ENCODE measurements at regions not wholly inside any gene's neighbourhood (a gene's known extent, or its start where the extent isn't known, plus 50 kb on each side); places are given as distances from the start of the nearest gene placed in this dataset.
"Not testable (repeated sequence)": the region's sequence is repeated elsewhere in the genome, so short reads cannot be mapped to it uniquely, and the experiment has no call there.

DNA sequence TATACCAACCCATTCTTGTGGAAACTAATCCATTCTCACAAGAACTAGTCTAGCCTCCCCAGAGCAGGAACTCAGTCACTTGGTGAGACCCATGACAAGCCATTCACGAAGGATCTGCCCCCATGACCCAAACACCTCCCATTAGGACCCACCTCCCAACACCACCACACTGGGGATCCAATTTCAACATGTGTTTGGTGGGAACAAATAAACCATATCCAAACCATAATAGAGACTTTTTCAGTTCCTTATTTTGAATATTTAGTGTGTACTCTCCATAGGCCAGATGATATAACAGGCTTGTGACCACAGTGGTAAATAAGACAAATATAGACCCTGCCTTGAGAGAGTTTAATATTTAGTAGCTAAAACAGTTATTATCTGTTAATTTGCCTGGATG, 227.5 kb upstream of the SERP2 start:
- Histone ChIP-seq H3K9me3 (replicated peaks; ENCODE audit: control insufficient read depth, low read depth, low read length) (no peaks in the 10 kb centered on the region), H3K27me3 (ENCODE audit: control insufficient read depth, insufficient read depth, low read length) (no peaks in the 10 kb centered on the region), H3K4me3 (ENCODE audit: low read length) (no peak overlapping the region), H3K27ac (ENCODE audit: low read length) (no peak overlapping the region), H3K36me3 (ENCODE audit: control insufficient read depth, insufficient read depth, low read length) (no peaks in the 10 kb centered on the region), H3K4me1 (ENCODE audit: control insufficient read depth, insufficient read depth, low read length) (peaks cover 13% of the 10 kb centered on the region)
- 50% methylated on average over 1 of the region's 1 CpG for WGBS (ENCODE audit: insufficient coverage)
- DNase-seq, result no peak

DNA sequence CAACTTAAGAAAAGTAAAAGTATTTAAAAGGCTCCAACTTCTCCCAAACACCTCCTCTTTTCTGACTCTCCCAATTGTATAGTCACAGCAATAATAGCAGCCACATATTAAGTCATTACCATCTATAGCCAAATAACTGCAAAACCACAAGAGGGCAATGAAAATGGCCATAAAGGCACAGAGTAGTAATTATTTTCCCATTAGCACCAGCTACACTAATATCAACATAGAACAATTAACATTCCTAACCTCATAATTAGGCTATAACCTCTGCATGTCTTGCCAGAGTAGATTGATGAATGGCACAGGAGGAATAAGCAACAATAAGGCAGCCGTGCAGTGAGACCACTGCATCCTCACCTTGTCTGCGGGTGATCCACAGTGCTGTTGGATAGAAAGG, 226.4 kb upstream of the SERP2 start:
- no peaks in the 10 kb centered on the region for H3K36me3 ChIP-seq (ENCODE audit: control insufficient read depth, insufficient read depth, low read length)
- WGBS (ENCODE audit: insufficient coverage), result 71% methylated on average over 2 of the region's 2 CpGs
- H3K4me3 ChIP-seq (ENCODE audit: low read length), result no peak overlapping the region
- no peak for DNase-seq
- H3K27ac ChIP-seq (ENCODE audit: low read length), result no peak overlapping the region
- H3K4me1 ChIP-seq (ENCODE audit: control insufficient read depth, insufficient read depth, low read length), result peaks cover 7% of the 10 kb centered on the region
- H3K9me3 ChIP-seq (replicated peaks; ENCODE audit: control insufficient read depth, low read depth, low read length), result no peaks in the 10 kb centered on the region
- H3K27me3 ChIP-seq (ENCODE audit: control insufficient read depth, insufficient read depth, low read length), result no peaks in the 10 kb centered on the region

DNA sequence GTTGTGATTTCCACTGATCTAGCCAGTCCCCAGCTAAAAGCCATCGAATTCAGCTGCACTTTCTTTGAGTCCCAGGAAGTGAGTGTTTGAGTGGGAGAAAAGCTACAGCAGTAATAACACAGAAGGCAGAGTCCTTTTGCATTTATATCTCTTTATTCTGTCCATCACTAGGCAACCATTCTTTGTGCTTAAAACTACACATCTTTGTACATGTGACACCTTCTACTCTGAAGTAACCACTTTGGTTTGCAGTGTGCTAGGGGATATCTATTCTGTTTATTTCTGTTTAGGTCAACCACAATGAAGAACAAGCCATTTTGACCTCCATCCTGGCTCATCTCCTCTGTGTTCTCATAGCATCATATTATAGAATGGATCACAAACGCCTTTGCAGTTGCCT, 226.0 kb upstream of the SERP2 start:
- Histone ChIP-seq H3K36me3 (ENCODE audit: control insufficient read depth, insufficient read depth, low read length) (no peaks in the 10 kb centered on the region), H3K27ac (ENCODE audit: low read length) (no peak overlapping the region), H3K4me1 (ENCODE audit: control insufficient read depth, insufficient read depth, low read length) (peaks cover 7% of the 10 kb centered on the region), H3K9me3 (replicated peaks; ENCODE audit: control insufficient read depth, low read depth, low read length) (no peaks in the 10 kb centered on the region), H3K27me3 (ENCODE audit: control insufficient read depth, insufficient read depth, low read length) (no peaks in the 10 kb centered on the region), H3K4me3 (ENCODE audit: low read length) (no peak overlapping the region)
- no peak for DNase-seq
- WGBS (ENCODE audit: insufficient coverage), result 100% methylated on average over 1 of the region's 2 CpGs

DNA sequence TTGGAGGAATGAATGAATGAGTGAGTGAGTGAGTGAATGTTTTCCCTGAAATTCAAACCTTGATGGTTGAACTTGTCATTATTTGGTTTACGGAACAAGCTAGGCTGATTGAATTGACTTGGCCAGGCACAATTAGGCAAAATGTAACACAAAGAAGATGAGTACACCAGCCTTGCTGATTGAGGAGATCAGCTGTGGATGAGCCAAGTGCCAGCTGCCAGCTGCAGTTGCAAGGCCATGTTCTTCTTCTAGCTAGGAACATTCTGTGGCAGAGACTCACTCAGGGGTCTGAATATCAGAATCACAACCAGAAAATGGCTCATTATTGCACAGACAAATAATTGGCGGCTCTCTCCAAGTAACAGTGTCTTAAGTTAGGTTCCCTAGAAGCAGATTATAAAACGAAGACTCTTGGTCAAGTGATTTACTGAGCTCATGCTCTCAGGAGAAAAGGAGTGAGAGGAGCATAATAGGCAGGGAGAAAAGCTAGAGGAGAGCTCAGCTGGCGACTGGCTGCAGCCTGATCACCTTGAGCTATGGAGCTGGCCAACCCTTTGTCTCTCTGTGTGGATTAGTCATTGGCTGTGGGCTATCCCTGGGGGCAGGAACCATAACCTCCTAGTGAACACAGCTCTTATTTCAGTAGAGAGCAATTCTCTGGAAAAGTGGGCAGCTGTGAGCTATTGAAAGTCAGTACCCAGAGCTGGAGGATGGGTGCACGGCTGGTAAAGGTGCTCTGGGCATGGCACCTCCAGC, 225.3 kb upstream of the SERP2 start:
- H3K4me1 ChIP-seq (ENCODE audit: control insufficient read depth, insufficient read depth, low read length), result peaks cover 7% of the 10 kb centered on the region
- peak overlapping the region; percentile 45 for H3K27ac ChIP-seq (ENCODE audit: low read length)
- 43% methylated on average over 3 of the region's 5 CpGs for WGBS (ENCODE audit: insufficient coverage)
- no peaks in the 10 kb centered on the region for H3K9me3 ChIP-seq (replicated peaks; ENCODE audit: control insufficient read depth, low read depth, low read length)
- no peaks in the 10 kb centered on the region for H3K36me3 ChIP-seq (ENCODE audit: control insufficient read depth, insufficient read depth, low read length)
- H3K4me3 ChIP-seq (ENCODE audit: low read length), result no peak overlapping the region
- DNase-seq, result peak; percentile 46
- no peaks in the 10 kb centered on the region for H3K27me3 ChIP-seq (ENCODE audit: control insufficient read depth, insufficient read depth, low read length)

DNA sequence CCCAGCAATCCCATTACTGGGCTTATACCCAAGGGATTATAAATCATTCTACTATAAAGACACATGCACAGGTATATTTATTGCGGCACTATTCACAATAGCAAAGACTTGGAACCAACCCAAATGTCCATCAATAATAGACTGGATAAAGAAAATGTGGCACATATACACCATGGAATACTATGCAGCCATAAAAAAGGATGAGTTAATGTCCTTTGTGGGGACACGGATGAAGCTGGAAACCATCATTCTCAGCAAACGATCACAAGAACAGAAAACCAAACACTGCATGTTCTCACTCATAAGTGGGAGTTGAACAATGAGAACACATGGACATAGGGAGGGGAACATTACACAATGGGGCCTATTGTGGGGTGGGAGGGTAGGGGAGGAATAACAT, 224.4 kb upstream of the SERP2 start:
- H3K9me3 ChIP-seq (replicated peaks; ENCODE audit: control insufficient read depth, low read depth, low read length); H3K27me3 ChIP-seq (ENCODE audit: control insufficient read depth, insufficient read depth, low read length); DNase-seq; H3K27ac ChIP-seq (ENCODE audit: low read length); H3K4me1 ChIP-seq (ENCODE audit: control insufficient read depth, insufficient read depth, low read length); H3K36me3 ChIP-seq (ENCODE audit: control insufficient read depth, insufficient read depth, low read length); H3K4me3 ChIP-seq (ENCODE audit: low read length): not testable (repeated sequence)
- WGBS (ENCODE audit: insufficient coverage), result no CpG with 5 or more reads among the region's 3 CpGs

DNA sequence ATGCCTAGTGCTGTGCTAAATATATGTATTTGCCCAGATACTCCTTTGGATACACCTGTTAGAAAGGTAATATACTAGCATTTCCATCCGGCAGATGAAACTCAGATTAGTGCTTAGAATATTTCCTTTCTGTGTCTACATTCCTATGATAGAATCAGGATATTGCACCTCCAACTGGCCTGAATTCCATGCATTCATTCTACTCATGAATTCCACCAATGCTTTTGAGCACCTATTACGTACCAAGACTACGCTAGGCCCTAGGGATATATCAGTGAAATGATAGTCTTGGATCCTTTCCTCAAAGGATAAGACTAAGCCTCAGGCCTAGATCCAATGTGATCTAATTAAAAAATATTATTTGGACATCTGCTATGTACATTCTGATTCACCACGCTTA, 223.8 kb upstream of the SERP2 start:
- H3K36me3 ChIP-seq (ENCODE audit: control insufficient read depth, insufficient read depth, low read length), result no peaks in the 10 kb centered on the region
- no peaks in the 10 kb centered on the region for H3K27me3 ChIP-seq (ENCODE audit: control insufficient read depth, insufficient read depth, low read length)
- peaks cover 7% of the 10 kb centered on the region for H3K4me1 ChIP-seq (ENCODE audit: control insufficient read depth, insufficient read depth, low read length)
- no peaks in the 10 kb centered on the region for H3K9me3 ChIP-seq (replicated peaks; ENCODE audit: control insufficient read depth, low read depth, low read length)
- no CpG with 5 or more reads among the region's 4 CpGs for WGBS (ENCODE audit: insufficient coverage)
- DNase-seq, result no peak
- H3K4me3 ChIP-seq (ENCODE audit: low read length), result no peak overlapping the region
- H3K27ac ChIP-seq (ENCODE audit: low read length), result no peak overlapping the region

DNA sequence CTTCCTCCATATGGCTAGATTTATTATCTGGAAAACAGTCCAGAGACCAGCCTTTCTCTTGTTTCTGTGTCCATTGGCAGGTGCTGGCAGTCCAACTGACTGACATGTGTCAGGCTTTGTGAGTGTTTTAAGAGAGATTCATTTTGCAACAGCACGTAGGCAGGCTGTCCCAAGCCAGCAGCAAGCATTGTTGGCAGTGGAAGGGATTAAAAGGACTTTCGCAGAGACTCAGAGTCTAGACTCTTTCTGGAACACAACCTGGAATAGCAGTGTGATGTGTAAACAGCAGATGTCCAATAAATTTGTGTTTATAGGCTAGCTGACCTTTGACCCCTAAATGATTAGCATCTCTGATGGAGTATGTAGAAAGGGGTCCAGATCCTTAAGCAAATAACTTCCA, 222.2 kb upstream of the SERP2 start:
- 67% methylated on average over 1 of the region's 2 CpGs for WGBS (ENCODE audit: insufficient coverage)
- Histone ChIP-seq H3K27ac (ENCODE audit: low read length) (no peak overlapping the region), H3K9me3 (replicated peaks; ENCODE audit: control insufficient read depth, low read depth, low read length) (no peaks in the 10 kb centered on the region), H3K4me1 (ENCODE audit: control insufficient read depth, insufficient read depth, low read length) (peaks cover 21% of the 10 kb centered on the region), H3K4me3 (ENCODE audit: low read length) (no peak overlapping the region), H3K36me3 (ENCODE audit: control insufficient read depth, insufficient read depth, low read length) (no peaks in the 10 kb centered on the region), H3K27me3 (ENCODE audit: control insufficient read depth, insufficient read depth, low read length) (no peaks in the 10 kb centered on the region)
- no peak for DNase-seq

DNA sequence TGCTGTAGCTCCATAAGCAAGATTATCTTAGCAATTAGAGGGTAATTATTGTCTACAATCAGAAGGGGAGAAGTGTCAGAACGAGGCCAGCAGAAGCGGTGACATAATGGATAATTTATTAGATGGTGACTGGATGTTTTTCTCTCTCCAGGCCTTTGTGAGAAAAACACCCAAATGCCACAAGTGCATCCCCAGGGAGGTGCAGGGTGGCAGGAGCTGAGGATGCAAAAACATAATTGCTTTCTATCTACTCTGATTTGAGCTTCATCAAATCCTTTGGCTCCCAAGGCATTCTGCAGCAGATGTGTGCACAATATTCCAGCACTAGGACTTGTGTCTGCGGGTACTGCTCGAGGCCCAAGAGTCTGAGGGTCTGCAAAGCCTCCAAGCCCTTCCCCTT, 220.1 kb upstream of the SERP2 start:
- WGBS (ENCODE audit: insufficient coverage), result 68% methylated on average over 4 of the region's 4 CpGs
- no peaks in the 10 kb centered on the region for H3K9me3 ChIP-seq (replicated peaks; ENCODE audit: control insufficient read depth, low read depth, low read length)
- peaks cover 34% of the 10 kb centered on the region for H3K4me1 ChIP-seq (ENCODE audit: control insufficient read depth, insufficient read depth, low read length)
- no peak overlapping the region for H3K27ac ChIP-seq (ENCODE audit: low read length)
- no peaks in the 10 kb centered on the region for H3K27me3 ChIP-seq (ENCODE audit: control insufficient read depth, insufficient read depth, low read length)
- no peaks in the 10 kb centered on the region for H3K36me3 ChIP-seq (ENCODE audit: control insufficient read depth, insufficient read depth, low read length)
- DNase-seq, result no peak
- H3K4me3 ChIP-seq (ENCODE audit: low read length), result no peak overlapping the region

DNA sequence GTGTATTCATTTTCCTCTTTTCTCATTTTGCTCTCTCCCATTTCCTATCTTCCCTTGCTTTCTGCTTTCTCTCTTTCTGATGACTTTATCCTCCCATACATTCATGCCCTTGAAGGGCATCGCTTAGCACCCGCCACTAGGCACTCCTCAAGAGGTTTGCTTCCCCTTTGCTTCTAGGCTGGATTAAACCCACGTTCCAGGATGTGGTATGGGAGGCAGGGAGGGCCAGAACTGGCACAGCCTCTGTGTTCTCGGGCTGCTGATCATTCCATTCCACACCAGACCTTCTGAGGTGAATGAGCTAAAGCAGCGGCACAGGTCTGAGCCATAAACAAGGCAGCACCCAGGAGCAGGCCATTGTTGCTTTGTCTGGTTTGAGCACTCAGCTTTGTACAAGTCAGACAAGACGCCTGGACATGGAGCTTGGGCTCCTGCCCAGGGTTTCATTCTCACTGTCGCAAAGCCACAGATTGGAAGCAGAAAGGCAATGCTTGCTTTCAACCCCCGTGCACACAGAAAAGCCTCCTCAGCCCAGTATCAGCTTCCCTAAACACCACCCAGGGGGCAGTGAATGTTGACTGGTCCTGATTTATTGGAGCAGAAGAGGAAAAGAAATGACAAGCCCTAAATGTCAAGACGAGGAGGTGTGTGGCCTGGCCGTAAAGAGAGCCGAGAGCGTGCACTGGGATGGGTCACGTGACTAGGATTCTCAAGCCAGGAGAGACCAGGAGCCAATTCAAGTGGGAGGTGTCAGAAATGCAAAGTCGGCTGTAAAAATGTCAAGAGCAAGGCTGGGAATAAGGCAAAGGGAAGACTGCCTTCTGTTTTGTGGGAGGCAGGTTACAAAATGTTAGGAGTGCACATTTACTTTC, 218.0 kb upstream of the SERP2 start:
- no peaks in the 10 kb centered on the region for H3K27me3 ChIP-seq (ENCODE audit: control insufficient read depth, insufficient read depth, low read length)
- H3K36me3 ChIP-seq (ENCODE audit: control insufficient read depth, insufficient read depth, low read length), result no peaks in the 10 kb centered on the region
- peak; percentile 91 for DNase-seq
- H3K4me1 ChIP-seq (ENCODE audit: control insufficient read depth, insufficient read depth, low read length), result peaks cover 44% of the 10 kb centered on the region
- peak overlapping the region; percentile 6 for H3K4me3 ChIP-seq (ENCODE audit: low read length)
- H3K9me3 ChIP-seq (replicated peaks; ENCODE audit: control insufficient read depth, low read depth, low read length), result no peaks in the 10 kb centered on the region
- H3K27ac ChIP-seq (ENCODE audit: low read length), result peak overlapping the region; percentile 23
- 14% methylated on average over 9 of the region's 14 CpGs for WGBS (ENCODE audit: insufficient coverage)

DNA sequence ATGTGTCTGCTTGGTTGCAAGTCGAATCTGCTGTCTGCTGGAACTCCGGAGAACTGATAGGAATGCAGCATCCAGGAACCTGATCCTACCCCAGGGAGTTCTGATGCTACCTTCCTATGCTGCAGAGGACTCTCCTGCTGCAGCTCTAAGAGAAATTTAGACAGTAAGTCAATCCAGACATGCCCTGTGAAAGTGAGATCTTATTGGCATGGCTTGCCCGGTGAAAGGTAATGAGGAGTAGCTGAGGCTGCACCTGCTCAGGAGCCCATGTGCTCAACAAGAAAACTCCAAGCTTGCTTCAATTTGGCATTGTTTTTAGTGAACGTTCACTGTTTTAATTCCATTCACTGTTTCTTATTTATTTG, 217.3 kb upstream of the SERP2 start:
- H3K27me3 ChIP-seq (ENCODE audit: control insufficient read depth, insufficient read depth, low read length), result no peaks in the 10 kb centered on the region
- peaks cover 48% of the 10 kb centered on the region for H3K4me1 ChIP-seq (ENCODE audit: control insufficient read depth, insufficient read depth, low read length)
- H3K9me3 ChIP-seq (replicated peaks; ENCODE audit: control insufficient read depth, low read depth, low read length), result no peaks in the 10 kb centered on the region
- DNase-seq, result no peak
- H3K36me3 ChIP-seq (ENCODE audit: control insufficient read depth, insufficient read depth, low read length), result no peaks in the 10 kb centered on the region
- no CpG with 5 or more reads among the region's 4 CpGs for WGBS (ENCODE audit: insufficient coverage)
- H3K4me3 ChIP-seq (ENCODE audit: low read length), result no peak overlapping the region
- no peak overlapping the region for H3K27ac ChIP-seq (ENCODE audit: low read length)
